Activated CD4-positive, alpha-beta T cell treated with anti-CD3 and anti-CD28 coated beads, Interleukin-2, amount 50 U/mL, for 16 hours (primary cell): ENCODE measurements at regions not wholly inside any gene's neighbourhood (a gene's known extent, or its start where the extent isn't known, plus 50 kb on each side); places are given as distances from the start of the nearest gene placed in this dataset.
"Not testable (repeated sequence)": the region's sequence is repeated elsewhere in the genome, so short reads cannot be mapped to it uniquely, and the experiment has no call there.

Source experiments
- DNase-seq: peaks from one replicate; pipeline ENCODE4 v3.0.0-alpha.2; 2020

DNA sequence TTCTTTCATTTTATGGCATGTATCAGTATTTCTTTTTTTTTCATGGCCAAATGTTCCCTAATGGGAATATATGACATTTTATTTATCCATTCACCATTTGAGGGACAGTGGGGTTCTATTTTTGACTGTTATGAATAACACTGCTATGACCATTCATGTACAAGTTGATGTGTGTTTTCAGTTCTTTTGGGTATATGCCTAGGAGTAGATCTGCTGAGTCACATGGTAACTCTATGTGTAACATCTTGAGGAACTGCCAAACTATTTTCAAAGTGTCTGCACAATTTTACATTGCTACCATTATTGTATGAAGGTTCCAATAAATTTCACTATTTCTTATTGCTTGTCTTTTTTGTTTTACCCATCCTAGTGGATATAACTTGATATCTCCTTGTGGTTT lies 223.0 kb downstream of the TANC2 start:
- no peak for DNase-seq

- DNase-seq, result no peak
Observed at GRCh38 chr17:63189930-63190329, 223.9 kb downstream of the TANC2 start.

DNA sequence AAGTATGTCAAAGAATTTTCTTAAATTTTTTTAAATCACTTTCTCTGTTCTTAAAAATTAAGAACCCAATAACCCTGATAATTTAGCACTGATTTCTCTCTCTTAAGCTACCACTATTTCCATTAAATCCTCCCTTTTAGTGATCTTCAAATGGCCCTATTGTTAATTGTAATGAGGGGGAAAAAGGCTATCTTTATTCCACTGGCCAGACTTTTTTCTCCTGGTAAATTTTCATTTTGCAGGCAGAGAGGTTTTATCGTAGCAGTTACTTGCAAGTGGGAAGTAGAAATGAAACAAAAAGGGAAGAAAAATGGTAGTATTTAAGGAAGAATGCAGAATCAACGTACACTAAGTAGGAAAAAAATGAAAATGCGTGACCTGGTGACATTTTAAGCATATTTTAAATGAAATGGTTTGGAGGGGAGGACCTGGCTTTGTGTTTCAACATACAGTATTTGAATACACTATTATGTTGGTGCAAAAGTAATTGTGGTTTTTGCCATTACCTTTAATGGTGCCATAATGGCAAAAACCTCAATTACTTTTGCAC lies 224.9 kb downstream of the TANC2 start:
- DNase-seq, result no peak

DNA sequence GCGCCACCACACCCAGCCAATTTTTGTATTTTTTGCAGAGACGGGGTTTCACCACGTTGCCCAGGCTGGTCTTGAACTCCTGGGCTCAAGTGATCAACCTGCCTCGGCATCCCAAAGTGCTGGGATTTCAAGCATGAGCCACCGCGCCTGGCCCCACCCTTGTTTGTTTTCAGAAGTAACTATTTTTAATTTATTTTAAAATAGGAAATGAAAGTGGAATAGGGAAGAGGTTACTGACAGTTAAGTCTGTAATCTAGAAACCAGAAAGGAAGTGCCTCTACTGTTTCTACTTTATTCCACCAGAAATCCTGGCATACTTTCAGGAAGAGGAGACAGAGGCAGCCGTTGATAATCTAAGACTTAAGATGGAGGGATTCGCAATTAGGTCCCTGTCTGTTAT lies 225.6 kb downstream of the TANC2 start:
- no peak for DNase-seq

DNA sequence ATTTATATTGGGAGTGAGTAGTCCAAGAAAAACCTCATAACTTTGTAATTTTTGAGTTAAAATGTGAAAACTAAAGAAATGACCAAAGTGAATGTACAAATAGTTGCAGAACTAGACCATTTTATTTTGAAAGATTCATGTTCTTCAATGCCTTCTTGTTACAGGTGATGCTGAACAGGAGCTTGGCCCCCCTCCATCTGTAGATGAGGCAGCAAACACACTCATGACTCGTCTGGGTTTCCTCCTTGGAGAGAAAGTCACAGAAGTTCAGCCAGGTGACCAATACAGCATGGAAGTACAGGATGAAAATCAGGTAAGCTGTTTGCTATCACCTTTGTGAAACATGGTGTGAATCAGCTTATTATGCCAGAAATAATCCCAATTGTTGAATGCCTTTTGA lies 227.8 kb downstream of the TANC2 start:
- no peak for DNase-seq

- DNase-seq, result no peak
Observed at GRCh38 chr17:63196772-63197335, 230.8 kb downstream of the TANC2 start.

DNA sequence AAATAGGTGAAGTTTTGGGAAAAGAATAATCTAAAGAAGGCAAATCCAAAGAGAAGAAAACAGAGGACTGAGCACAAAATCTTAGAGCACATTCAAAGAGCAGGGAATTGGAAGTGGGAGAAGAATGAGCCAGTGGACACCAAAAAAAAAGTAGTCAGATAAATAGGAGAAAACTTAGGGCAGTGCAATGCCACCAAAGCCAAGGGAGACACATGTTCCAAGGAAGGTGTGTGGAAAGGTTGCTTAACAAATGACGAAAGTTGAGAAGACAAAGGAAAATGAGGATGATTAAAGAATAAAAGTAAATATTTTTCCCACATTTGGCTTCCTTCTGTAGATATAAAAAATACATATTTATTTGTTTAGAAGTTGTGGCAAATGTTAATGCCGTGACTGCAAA lies 237.6 kb downstream of the TANC2 start:
- DNase-seq, result no peak

DNA sequence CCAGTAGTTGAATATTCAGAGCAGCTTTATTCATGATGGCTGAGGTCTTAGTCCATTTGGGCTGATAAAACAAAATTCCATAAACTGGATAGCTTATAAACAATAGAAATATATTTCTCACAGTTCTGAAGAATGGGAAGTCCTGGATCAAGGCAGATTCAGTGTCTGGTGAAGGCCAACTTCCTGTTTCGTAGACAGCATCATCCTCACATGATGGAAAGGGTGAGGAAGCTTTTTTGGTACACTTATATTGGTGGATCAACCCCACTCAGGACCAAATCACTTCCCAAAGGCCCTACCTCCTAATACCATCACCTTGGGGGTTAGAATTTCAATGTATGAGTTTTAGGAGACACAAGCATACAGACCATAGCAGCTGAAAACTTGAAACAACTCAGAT lies 224.2 kb downstream of the CYB561 start:
- DNase-seq, result no peak

DNA sequence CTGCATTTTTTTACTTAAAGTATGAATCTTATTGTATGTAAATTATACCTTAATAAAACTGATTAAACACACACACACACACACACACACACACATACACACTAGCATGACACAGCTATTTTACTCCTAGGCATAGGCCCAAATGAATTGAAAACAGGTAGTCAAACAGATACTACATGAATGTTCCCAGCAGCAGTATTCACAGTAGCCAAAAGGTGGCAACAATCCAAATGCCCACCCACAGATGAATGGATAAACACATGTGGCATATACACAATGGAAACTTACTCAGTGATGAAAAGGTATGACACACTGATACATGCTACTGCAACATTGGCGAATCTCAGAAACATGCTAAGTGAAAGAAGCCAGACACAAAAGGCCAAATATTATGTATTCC lies 223.5 kb downstream of the CYB561 start:
- peak; percentile 9 for DNase-seq

- no peak for DNase-seq
Observed at GRCh38 chr17:63223212-63223911, 222.7 kb downstream of the CYB561 start.

GRCh38 chr17:63224644-63225043 lies 221.5 kb downstream of the CYB561 start:
- DNase-seq, result no peak

DNA sequence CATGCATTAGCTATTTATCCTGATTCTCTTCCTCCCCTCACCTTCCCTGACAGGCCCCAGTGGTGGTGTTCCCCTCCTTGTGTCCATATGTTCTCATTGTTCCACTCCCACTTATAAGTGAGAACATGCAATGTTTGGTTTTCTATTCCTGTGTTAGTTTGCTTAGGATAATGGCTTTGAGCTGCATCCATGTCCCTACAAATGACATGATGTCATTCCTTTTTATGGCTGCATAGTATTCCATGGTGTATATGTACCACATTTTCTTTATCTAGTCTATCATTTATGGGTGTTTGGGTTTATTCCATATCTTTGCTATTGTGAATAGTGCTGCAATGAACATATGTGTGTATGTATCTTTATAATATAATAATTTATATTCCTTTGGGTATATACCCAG lies 219.4 kb downstream of the CYB561 start:
- DNase-seq, result not testable (repeated sequence)

DNA sequence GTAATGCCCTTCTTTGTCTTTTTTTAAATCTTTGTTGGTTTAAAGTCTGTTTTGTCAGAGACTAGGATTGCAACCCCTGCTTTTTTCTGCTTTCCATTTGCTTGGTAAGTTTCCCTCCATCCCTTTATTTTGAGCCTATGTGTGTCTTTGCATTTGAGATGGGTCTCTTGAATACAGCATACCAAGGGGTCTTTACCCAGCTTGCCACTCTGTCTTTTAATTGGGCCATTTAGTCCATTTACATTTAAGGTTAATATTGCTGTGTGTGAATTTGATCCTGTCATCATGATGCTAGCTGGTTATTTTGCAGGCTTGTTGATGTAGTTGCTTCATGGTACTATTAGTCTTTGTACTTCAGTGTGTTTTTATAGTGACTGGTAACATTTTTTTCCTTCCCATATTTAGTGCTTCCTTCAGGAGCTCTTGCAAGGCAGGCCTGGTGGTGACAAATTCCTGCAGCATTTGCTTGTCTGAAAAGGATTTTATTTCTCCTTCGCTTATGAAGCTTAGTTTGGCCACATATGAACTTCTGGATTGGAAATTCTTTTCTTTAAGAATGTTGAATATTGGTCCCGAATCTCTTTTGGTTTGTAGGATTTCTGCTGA lies 215.0 kb downstream of the CYB561 start:
- not testable (repeated sequence) for DNase-seq

- no peak for DNase-seq
Observed at GRCh38 chr17:63232565-63233310, 213.4 kb downstream of the CYB561 start.

GRCh38 chr17:63240106-63240505 lies 206.0 kb downstream of the CYB561 start:
- no peak for DNase-seq

DNA sequence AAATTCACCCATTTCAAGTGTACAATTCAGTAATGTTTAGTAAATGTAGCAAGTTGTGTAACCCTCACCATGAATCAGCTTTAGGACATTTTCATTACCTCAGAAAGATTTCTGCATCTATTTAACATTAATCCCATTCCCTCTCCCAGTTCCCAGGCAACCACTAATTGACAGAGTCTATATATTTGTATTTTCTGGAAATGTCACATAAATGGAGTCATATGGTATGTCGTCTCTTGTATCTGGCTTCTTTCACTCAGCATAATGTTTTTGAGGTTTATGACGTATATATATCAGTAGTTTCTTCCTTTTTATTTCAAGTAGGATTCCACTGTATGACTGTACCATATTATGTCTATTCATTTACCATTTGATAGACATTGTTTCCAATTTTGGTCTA lies 199.8 kb downstream of the CYB561 start:
- no peak for DNase-seq

GRCh38 chr17:63247706-63248105 lies 198.4 kb downstream of the CYB561 start:
- DNase-seq, result no peak

DNA sequence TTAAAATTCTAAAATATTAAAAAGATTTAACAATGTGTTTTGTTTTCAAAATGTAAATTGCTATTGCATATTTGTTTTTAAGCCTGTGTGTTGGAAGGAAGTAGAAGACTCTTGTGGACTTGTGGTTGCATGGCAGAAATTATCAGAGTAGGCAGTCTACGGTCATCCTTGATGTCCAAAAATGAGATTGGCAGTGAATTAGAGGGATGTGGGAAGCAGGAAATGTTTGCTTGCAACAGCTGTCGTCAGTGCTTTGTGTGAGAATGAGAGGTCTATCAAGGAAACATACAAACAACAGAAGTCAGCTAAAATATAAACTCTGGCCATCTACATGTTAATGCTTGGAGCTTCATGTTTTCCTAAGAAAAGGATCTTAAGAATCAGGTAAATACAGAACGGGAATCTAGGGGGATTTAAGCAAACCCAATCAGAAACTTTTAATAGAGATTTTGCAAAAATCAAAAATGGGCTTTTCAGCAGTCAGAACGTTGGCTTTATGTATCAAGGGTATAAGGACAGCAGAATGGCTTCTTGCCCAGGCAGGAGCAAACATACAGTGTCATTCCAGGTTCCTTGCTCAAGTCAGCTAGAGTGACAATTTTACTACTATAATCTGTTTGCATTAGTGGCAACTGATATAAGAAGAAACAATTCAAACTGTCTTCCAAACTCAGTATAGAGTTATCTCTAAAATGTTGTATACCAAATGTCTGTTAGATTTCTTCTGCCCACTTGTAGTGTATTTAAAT lies 196.7 kb downstream of the CYB561 start:
- no peak for DNase-seq

DNA sequence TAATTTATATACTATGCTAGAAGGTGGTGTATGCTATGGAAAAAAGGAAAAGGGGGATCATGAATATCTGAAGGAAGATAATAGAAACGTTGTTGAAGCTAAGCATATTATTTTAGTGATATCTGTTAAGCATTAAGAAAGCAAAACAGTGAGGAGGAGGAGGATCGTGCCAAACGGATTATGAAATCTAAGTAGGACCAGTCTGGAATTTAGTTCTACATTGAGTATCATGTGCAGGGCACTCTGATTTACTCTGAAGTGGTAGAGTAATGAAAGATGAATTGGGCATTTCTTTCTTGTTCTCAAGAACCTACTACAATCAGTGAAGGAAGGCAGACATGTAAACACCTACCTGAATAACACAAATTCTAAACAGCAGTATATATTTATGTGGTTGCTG lies 195.3 kb downstream of the CYB561 start:
- DNase-seq, result no peak

DNA sequence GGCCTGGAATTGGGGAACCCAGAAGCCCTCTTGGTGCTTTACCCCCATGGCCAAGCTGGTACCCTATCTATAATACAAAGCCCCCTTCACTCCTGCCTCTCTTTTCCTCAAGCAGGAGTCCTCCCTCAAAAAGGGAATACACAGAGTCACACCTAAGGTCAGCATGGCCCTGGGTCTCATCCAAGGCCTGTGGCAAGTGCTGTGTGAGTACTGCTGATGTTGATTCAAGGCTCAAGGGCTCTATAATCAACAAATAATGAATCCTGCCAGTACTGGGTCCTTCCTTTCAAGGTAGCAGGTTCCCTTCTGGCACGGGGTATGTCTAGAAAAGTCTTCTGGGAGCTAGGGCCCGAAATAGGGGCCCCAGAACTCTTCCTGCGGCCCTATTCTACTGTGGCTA lies 187.3 kb downstream of the CYB561 start:
- DNase-seq, result no peak

GRCh38 chr17:63262751-63263476 lies 183.2 kb downstream of the CYB561 start:
- DNase-seq, result no peak

- DNase-seq, result no peak
Observed at GRCh38 chr17:63265526-63265925, 180.6 kb downstream of the CYB561 start.
